Neural progenitor cell (in vitro differentiated cells): ENCODE measurements at regions not wholly inside any gene's neighbourhood (a gene's known extent, or its start where the extent isn't known, plus 50 kb on each side); places are given as distances from the start of the nearest gene placed in this dataset.

ENCODE experiments used
- DNase-seq: peaks from one replicate; pipeline ENCODE4 v3.0.0-alpha.2; 2016; ENCODE audit warnings: low spot score
- H2AFZ ChIP-seq: fragments of 200-600 bp; sonication (generic); replicated peaks from 2 replicates; pipeline ENCODE4 v1.6.1; 2016; ENCODE audit warnings: antibody characterized with exemption
- H3F3A ChIP-seq: fragments of 200-600 bp; sonication (generic); 2 replicates; pipeline ENCODE4 v1.6.1; 2016; ENCODE audit warnings: antibody characterized with exemption, low read depth
- H3K27ac ChIP-seq: fragments of 200-600 bp; sonication (generic); 2 replicates; pipeline ENCODE4 v1.5.1; 2016; ENCODE audit warnings: mild to moderate bottlenecking
- H3K27me3 ChIP-seq: fragments of 200-600 bp; sonication (generic); 2 replicates; pipeline ENCODE4 v1.6.1; 2016; ENCODE audit warnings: mild to moderate bottlenecking, moderate library complexity
- H3K36me3 ChIP-seq: fragments of 200-600 bp; sonication (generic); 2 replicates; pipeline ENCODE4 v1.5.1; 2016
- H3K4me1 ChIP-seq: fragments of 200-600 bp; sonication (generic); 2 replicates; pipeline ENCODE4 v1.6.1; 2016; ENCODE audit warnings: mixed run types
- H3K4me2 ChIP-seq: fragments of 200-600 bp; sonication (generic); 2 replicates; pipeline ENCODE4 v1.6.1; 2016
- H3K4me3 ChIP-seq: fragments of 200-600 bp; sonication (generic); 2 replicates; pipeline ENCODE4 v1.5.1; 2016
- H3K79me2 ChIP-seq: fragments of 200-600 bp; sonication (generic); 2 replicates; pipeline ENCODE4 v1.6.1; 2016; ENCODE audit warnings: low read depth
- H3K9ac ChIP-seq: fragments of 200-600 bp; sonication (generic); 2 replicates; pipeline ENCODE4 v1.6.1; 2016
- H3K9me3 ChIP-seq: fragments of 200-600 bp; sonication (generic); 2 replicates; pipeline ENCODE4 v1.5.1; 2016; ENCODE audit warnings: low read depth
- H4K20me1 ChIP-seq: fragments of 200-600 bp; sonication (generic); 2 replicates; pipeline ENCODE4 v1.6.1; 2016; ENCODE audit warnings: low read depth
- H3K27ac Mint-ChIP-seq: 3 replicates; pipeline ENCODE4 v1.8.0; 2021; ENCODE audit warnings: mixed read lengths
- H3K27me3 Mint-ChIP-seq: 2 replicates; pipeline ENCODE4 v1.8.0; 2022; ENCODE audit warnings: low read depth, mild to moderate bottlenecking, inconsistent platforms, moderate library complexity, mixed read lengths; ENCODE audit not compliant: insufficient read depth
- H3K36me3 Mint-ChIP-seq: 3 replicates; pipeline ENCODE4 v1.8.0; 2021; ENCODE audit warnings: mixed read lengths
- H3K4me1 Mint-ChIP-seq: 3 replicates; pipeline ENCODE4 v1.8.0; 2021; ENCODE audit warnings: mixed read lengths
- H3K4me3 Mint-ChIP-seq: 3 replicates; pipeline ENCODE4 v1.8.0; 2021; ENCODE audit warnings: mild to moderate bottlenecking, moderate library complexity, mixed read lengths
- H3K9me3 Mint-ChIP-seq: 3 replicates; pipeline ENCODE4 v1.8.0; 2020; ENCODE audit warnings: mixed read lengths
- EZH2 ChIP-seq: fragments of 200-600 bp; sonication (generic); IDR thresholded peaks from 2 replicates; pipeline ENCODE4 v1.6.1; 2017; ENCODE audit warnings: antibody characterized with exemption, mild to moderate bottlenecking, moderate library complexity
- EZH2phosphoT487 ChIP-seq: fragments of 200-600 bp; sonication (generic); IDR thresholded peaks from 2 replicates; pipeline ENCODE4 v1.6.1; 2017; ENCODE audit warnings: antibody characterized with exemption
- TF ChIP-seq, protein P1 (sequence below): fragments of 200-600 bp; sonication (generic); IDR thresholded peaks from 2 replicates; pipeline ENCODE4 v1.5.1; 2017; ENCODE audit warnings: antibody characterized with exemption, mild to moderate bottlenecking

GRCh38 chr3:164498917-164499316, 579.4 kb downstream of the SI start:
- Mint-ChIP-seq H3K36me3 (no peaks in the 10 kb centered on the region), H3K4me3 (no peak overlapping the region)
- TF ChIP-seq EZH2, result no peak
- TF ChIP-seq, protein P1, sequence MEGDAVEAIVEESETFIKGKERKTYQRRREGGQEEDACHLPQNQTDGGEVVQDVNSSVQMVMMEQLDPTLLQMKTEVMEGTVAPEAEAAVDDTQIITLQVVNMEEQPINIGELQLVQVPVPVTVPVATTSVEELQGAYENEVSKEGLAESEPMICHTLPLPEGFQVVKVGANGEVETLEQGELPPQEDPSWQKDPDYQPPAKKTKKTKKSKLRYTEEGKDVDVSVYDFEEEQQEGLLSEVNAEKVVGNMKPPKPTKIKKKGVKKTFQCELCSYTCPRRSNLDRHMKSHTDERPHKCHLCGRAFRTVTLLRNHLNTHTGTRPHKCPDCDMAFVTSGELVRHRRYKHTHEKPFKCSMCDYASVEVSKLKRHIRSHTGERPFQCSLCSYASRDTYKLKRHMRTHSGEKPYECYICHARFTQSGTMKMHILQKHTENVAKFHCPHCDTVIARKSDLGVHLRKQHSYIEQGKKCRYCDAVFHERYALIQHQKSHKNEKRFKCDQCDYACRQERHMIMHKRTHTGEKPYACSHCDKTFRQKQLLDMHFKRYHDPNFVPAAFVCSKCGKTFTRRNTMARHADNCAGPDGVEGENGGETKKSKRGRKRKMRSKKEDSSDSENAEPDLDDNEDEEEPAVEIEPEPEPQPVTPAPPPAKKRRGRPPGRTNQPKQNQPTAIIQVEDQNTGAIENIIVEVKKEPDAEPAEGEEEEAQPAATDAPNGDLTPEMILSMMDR, result no peak
- no peak for TF ChIP-seq EZH2phosphoT487

DNA sequence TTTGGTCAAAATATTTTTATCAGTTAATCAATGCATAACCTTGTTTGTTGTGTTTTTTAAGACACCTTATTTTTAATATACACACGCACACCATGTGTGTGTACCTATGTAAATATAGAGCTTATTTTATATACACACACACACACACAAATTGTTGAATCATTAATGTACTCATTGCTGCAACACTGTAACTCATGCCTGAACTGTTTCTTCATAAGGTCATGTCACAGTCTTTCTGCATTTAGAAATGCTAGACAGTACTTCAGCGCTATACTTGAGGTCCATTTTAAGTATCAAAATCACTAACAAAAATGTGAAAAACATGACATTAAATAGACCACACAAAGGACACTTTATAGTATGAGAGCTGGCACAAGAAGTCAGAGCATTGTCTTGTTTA, 589.4 kb downstream of the SI start:
- TF ChIP-seq EZH2 (no peak), EZH2phosphoT487 (no peak)
- TF ChIP-seq, protein P1, result no peak
- no peak overlapping the region for H3K4me3 Mint-ChIP-seq
- H2AFZ ChIP-seq, result no peak overlapping the region
- H3K27ac Mint-ChIP-seq, result no peak overlapping the region
- H3K79me2 ChIP-seq, result no peaks in the 10 kb centered on the region
- H3K36me3 ChIP-seq, result no peaks in the 10 kb centered on the region
- H3K4me2 ChIP-seq, result no peak overlapping the region
- H3K4me1 ChIP-seq, result no peaks in the 10 kb centered on the region
- no peak for DNase-seq
- no peaks in the 10 kb centered on the region for H3K27me3 ChIP-seq
- no peak overlapping the region for H3K4me3 ChIP-seq
- no peaks in the 10 kb centered on the region for H3K36me3 Mint-ChIP-seq
- no peaks in the 10 kb centered on the region for H3K27me3 Mint-ChIP-seq
- H3K9me3 Mint-ChIP-seq, result no peaks in the 10 kb centered on the region
- no peak overlapping the region for H3K27ac ChIP-seq
- H3K4me1 Mint-ChIP-seq, result no peaks in the 10 kb centered on the region
- no peak overlapping the region for H3K9ac ChIP-seq
- no peaks in the 10 kb centered on the region for H4K20me1 ChIP-seq
- H3F3A ChIP-seq, result no peaks in the 10 kb centered on the region
- H3K9me3 ChIP-seq, result no peaks in the 10 kb centered on the region

More at GRCh38 chr3:164498917-164499316, 579.4 kb downstream of the SI start:
- Histone ChIP-seq H3K9me3 (no peaks in the 10 kb centered on the region), H3K9ac (no peak overlapping the region), H3K27ac (no peak overlapping the region), H3K4me3 (no peak overlapping the region), H3F3A (no peaks in the 10 kb centered on the region), H3K4me2 (no peak overlapping the region), H2AFZ (no peak overlapping the region), H3K4me1 (no peaks in the 10 kb centered on the region), H4K20me1 (no peaks in the 10 kb centered on the region), H3K79me2 (no peaks in the 10 kb centered on the region), H3K27me3 (no peaks in the 10 kb centered on the region), H3K36me3 (no peaks in the 10 kb centered on the region)
- H3K9me3 Mint-ChIP-seq, result peaks cover 3% of the 10 kb centered on the region
- no peaks in the 10 kb centered on the region for H3K27me3 Mint-ChIP-seq
- no peak overlapping the region for H3K27ac Mint-ChIP-seq
- H3K4me1 Mint-ChIP-seq, result no peaks in the 10 kb centered on the region
- DNase-seq, result no peak

DNA sequence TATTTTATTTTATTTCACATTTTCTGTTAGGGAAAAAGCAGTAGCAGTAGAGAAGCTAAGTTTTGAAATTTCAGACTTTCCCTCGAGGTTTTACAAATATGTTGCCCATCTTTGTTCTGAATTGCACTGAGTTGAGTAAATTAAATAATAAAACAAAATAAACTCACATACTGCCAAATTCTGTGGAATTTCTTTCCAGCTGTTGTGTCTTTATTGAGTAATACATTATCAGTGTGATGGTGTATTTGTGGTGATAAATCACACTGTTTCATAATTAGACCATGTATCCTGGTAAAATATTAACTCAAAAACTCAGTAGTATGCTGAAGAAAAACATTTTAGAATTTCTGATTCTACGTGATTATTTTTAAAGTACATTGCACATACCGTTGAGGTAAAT, 592.1 kb downstream of the SI start:
- Mint-ChIP-seq H3K4me1 (peaks cover 7% of the 10 kb centered on the region), H3K27me3 (no peaks in the 10 kb centered on the region), H3K9me3 (peaks cover 3% of the 10 kb centered on the region), H3K4me3 (no peak overlapping the region), H3K36me3 (no peaks in the 10 kb centered on the region), H3K27ac (no peak overlapping the region)
- no peak for DNase-seq
- Histone ChIP-seq H3K4me3 (no peak overlapping the region), H3F3A (no peaks in the 10 kb centered on the region), H3K4me1 (no peaks in the 10 kb centered on the region), H3K27me3 (no peaks in the 10 kb centered on the region), H3K79me2 (no peaks in the 10 kb centered on the region), H4K20me1 (no peaks in the 10 kb centered on the region), H3K9me3 (no peaks in the 10 kb centered on the region), H3K27ac (no peak overlapping the region), H3K4me2 (no peak overlapping the region), H3K9ac (no peak overlapping the region), H3K36me3 (no peaks in the 10 kb centered on the region), H2AFZ (no peak overlapping the region)
- no peak for TF ChIP-seq EZH2
- no peak for TF ChIP-seq EZH2phosphoT487
- TF ChIP-seq, protein P1, result no peak
